ENCODE measurements at regions not wholly inside any gene's neighbourhood (a gene's known extent, or its start where the extent isn't known, plus 50 kb on each side); places are given as distances from the start of the nearest gene placed in this dataset.
A peak's percentile ranks its signal among the peaks of the same experiment; 100 is the strongest.

DNA sequence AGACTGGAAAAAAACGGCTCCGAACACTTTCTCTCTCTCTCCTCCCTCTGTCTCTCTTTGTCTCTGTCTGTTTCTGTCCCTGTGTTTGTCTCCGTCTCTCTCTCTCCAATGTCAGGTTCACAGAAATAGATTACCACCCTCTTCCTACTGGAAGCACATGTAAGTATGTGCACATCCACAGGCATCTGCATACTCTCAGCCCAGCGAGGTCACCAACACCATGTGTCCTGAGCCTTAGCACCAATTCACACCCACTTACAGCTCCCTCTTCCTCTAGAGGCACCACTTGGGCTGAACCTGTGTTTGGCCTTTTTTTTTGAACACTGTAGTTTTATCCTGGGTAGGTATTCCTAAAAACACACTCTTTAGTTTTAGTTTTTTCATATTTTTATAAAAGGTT is 130.5 kb downstream of the ETS2 start:
- no peak overlapping the region for H3K4ac ChIP-seq (ENCODE audit: low read depth, low read length)
- 30% methylated on average over 2 of the region's 4 CpGs; no CpG with 5 or more reads in 1 of the 2 experiments for WGBS, 2 experiments (ENCODE audit: extremely low coverage in 2 of 2, insufficient read length in 1 of 2)
- H2AK5ac ChIP-seq (ENCODE audit: low read depth, low read length) = no peak overlapping the region
- no peak overlapping the region for H2BK120ac ChIP-seq (ENCODE audit: low read depth, low read length)
- H2BK5ac ChIP-seq (ENCODE audit: low read depth, low read length, poor library complexity, severe bottlenecking) = no peak overlapping the region
- no peaks in the 10 kb centered on the region for H4K20me1 ChIP-seq (ENCODE audit: insufficient read depth, low read length)
- no peak overlapping the region for H3K14ac ChIP-seq (replicated peaks; ENCODE audit: low read depth, low read length)
- no peaks in the 10 kb centered on the region for H3K9me3 ChIP-seq (ENCODE audit: control insufficient read depth, insufficient read depth, low read length)
- ChIA-PET POLR2A (ENCODE audit: unreplicated experiment) (no interaction called here), CTCF (interaction anchor here (0.6 kb wide), 1 partner anchor 13 kb away, joined by 4 read pairs; no protein-coding TSS in a partner anchor)
- no peak overlapping the region for H4K8ac ChIP-seq (ENCODE audit: low read depth in 2 of 2, low read length in 2 of 2)
- ATAC-seq (ENCODE audit: low read depth) = no peak
- H2BK15ac ChIP-seq (ENCODE audit: low read depth, low read length) = no peak overlapping the region
- in situ Hi-C loops (cut with MboI; ENCODE audit: low sequenced_read_pairs) = no loop called here
- H3K18ac ChIP-seq (ENCODE audit: low read depth, low read length) = no peak overlapping the region
- no peak overlapping the region for H3K9ac ChIP-seq (ENCODE audit: low read depth, low read length)
- no TSS peak for BruUV-seq (replicated peaks)
- H3K9me1 ChIP-seq (ENCODE audit: insufficient read depth, low read length) = peaks cover 11% of the 10 kb centered on the region
- peaks cover 4% of the 10 kb centered on the region; the same call in 1 of the 2 replicates for H3K4me1 ChIP-seq (ENCODE audit: control insufficient read depth, insufficient read depth, low read length)
- H4K91ac ChIP-seq (ENCODE audit: insufficient read depth, low read depth, low read length) = no peak overlapping the region
- H3K23ac ChIP-seq (ENCODE audit: low read depth, low read length) = no peak overlapping the region
- H3K27ac ChIP-seq (ENCODE audit: insufficient read depth, low read length) = no peak overlapping the region
- H3K4me3 ChIP-seq (ENCODE audit: insufficient read depth, low read depth, low read length) = no peak overlapping the region
- no peak overlapping the region for H2AK9ac ChIP-seq (replicated peaks; ENCODE audit: low read depth, low read length, poor library complexity)
- no peak overlapping the region for H3K56ac ChIP-seq (ENCODE audit: extremely low read depth, insufficient read depth, low read length)
- H3K4me2 ChIP-seq (ENCODE audit: low read depth, low read length) = no peak overlapping the region
- dilution Hi-C loops (cut with HindIII; ENCODE audit: low sequenced_read_pairs, unreplicated experiment) = no loop called here
- H3K36me3 ChIP-seq (ENCODE audit: control insufficient read depth, insufficient read depth, low read length) = no peaks in the 10 kb centered on the region
- peaks cover 3% of the 10 kb centered on the region; the same call in 1 of the 2 replicates for H3K27me3 ChIP-seq (ENCODE audit: control insufficient read depth, insufficient read depth, low read length)
- intact Hi-C loops (cut with micrococcal nuclease) = no loop called here
- no peak for DNase-seq
- H3K79me1 ChIP-seq (ENCODE audit: low read depth in 1 of 2, low read length in 2 of 2) = no peaks in the 10 kb centered on the region
- H2AFZ ChIP-seq (replicated peaks; ENCODE audit: low read length, poor library complexity) = peak overlapping the region; percentile 44
- H2BK20ac ChIP-seq (ENCODE audit: low read depth, low read length) = no peak overlapping the region
- TF ChIP-seq RFX5 (IDR thresholded peaks at IDR 0.05; ENCODE audit: low read depth, low read length) (no peak), BHLHE40 (IDR thresholded peaks at IDR 0.05; ENCODE audit: low read depth, low read length) (no peak), MAFK (IDR thresholded peaks at IDR 0.05; ENCODE audit: low read depth, low read length) (no peak), MXI1 (IDR thresholded peaks at IDR 0.05; ENCODE audit: borderline replicate concordance, low read depth, low read length) (no peak), CEBPB (IDR thresholded peaks at IDR 0.05; ENCODE audit: low read depth, low read length) (no peak), FOS (IDR thresholded peaks at IDR 0.05; ENCODE audit: low read depth, low read length) (no peak), RCOR1 (IDR thresholded peaks at IDR 0.05; ENCODE audit: insufficient replicate concordance, low read length) (no peak), RAD21 (IDR thresholded peaks at IDR 0.05; ENCODE audit: low read length) (no peak), NFE2L2 (IDR thresholded peaks at IDR 0.05; ENCODE audit: low read depth, low read length) (no peak), POLR2A (IDR thresholded peaks at IDR 0.05; ENCODE audit: low read depth, low read length) (no peak)
- TF ChIP-seq, protein P1, sequence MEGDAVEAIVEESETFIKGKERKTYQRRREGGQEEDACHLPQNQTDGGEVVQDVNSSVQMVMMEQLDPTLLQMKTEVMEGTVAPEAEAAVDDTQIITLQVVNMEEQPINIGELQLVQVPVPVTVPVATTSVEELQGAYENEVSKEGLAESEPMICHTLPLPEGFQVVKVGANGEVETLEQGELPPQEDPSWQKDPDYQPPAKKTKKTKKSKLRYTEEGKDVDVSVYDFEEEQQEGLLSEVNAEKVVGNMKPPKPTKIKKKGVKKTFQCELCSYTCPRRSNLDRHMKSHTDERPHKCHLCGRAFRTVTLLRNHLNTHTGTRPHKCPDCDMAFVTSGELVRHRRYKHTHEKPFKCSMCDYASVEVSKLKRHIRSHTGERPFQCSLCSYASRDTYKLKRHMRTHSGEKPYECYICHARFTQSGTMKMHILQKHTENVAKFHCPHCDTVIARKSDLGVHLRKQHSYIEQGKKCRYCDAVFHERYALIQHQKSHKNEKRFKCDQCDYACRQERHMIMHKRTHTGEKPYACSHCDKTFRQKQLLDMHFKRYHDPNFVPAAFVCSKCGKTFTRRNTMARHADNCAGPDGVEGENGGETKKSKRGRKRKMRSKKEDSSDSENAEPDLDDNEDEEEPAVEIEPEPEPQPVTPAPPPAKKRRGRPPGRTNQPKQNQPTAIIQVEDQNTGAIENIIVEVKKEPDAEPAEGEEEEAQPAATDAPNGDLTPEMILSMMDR (conservative IDR thresholded peaks at IDR 0.05; ENCODE audit: low read depth, low read length) = no peak
- TF ChIP-seq, protein P2, sequence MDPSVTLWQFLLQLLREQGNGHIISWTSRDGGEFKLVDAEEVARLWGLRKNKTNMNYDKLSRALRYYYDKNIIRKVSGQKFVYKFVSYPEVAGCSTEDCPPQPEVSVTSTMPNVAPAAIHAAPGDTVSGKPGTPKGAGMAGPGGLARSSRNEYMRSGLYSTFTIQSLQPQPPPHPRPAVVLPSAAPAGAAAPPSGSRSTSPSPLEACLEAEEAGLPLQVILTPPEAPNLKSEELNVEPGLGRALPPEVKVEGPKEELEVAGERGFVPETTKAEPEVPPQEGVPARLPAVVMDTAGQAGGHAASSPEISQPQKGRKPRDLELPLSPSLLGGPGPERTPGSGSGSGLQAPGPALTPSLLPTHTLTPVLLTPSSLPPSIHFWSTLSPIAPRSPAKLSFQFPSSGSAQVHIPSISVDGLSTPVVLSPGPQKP (IDR thresholded peaks at IDR 0.05; ENCODE audit: borderline replicate concordance, low read depth, low read length) = no peak
- TF ChIP-seq, protein P3, sequence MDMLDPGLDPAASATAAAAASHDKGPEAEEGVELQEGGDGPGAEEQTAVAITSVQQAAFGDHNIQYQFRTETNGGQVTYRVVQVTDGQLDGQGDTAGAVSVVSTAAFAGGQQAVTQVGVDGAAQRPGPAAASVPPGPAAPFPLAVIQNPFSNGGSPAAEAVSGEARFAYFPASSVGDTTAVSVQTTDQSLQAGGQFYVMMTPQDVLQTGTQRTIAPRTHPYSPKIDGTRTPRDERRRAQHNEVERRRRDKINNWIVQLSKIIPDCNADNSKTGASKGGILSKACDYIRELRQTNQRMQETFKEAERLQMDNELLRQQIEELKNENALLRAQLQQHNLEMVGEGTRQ (IDR thresholded peaks at IDR 0.05; ENCODE audit: low read depth, low read length) = no peak
- no peak overlapping the region for H4K5ac ChIP-seq (ENCODE audit: low read depth, low read length)
